LNCAP (cell line): ENCODE measurements at regions not wholly inside any gene's neighbourhood (a gene's known extent, or its start where the extent isn't known, plus 50 kb on each side); places are given as distances from the start of the nearest gene placed in this dataset.

Experiments
- CTCF ChIP-seq: fragments of 450-650 bp; IDR thresholded peaks from 2 replicates; pipeline ENCODE4 v1.5.1; 2017; ENCODE audit warnings: mild to moderate bottlenecking

GRCh38 chr3:65004306-65004705 is 316.5 kb upstream of the ADAMTS9 start:
- TF ChIP-seq CTCF: no peak

GRCh38 chr3:64998317-64998716 is 310.5 kb upstream of the ADAMTS9 start:
- no peak for TF ChIP-seq CTCF

GRCh38 chr3:64995857-64996551 is 308.2 kb upstream of the ADAMTS9 start:
- no peak for TF ChIP-seq CTCF

GRCh38 chr3:64993781-64994180 is 306.0 kb upstream of the ADAMTS9 start:
- TF ChIP-seq CTCF: no peak

- no peak for TF ChIP-seq CTCF
Measured at GRCh38 chr3:64992530-64993285, 304.9 kb upstream of the ADAMTS9 start.

GRCh38 chr3:64988188-64988587 is 300.4 kb upstream of the ADAMTS9 start:
- TF ChIP-seq CTCF: no peak

- no peak for TF ChIP-seq CTCF
Measured at GRCh38 chr3:64987726-64988125, 299.9 kb upstream of the ADAMTS9 start.
